GM18498 (cell line): ENCODE measurements at regions not wholly inside any gene's neighbourhood (a gene's known extent, or its start where the extent isn't known, plus 50 kb on each side); places are given as distances from the start of the nearest gene placed in this dataset.

ENCODE experiments used
- ATAC-seq: cut with Tn5 transposase; IDR thresholded peaks from one replicate; pipeline ENCODE4 v1.9.1; 2021; ENCODE audit warnings: mild to moderate bottlenecking, moderate library complexity; ENCODE audit not compliant: unreplicated experiment

DNA sequence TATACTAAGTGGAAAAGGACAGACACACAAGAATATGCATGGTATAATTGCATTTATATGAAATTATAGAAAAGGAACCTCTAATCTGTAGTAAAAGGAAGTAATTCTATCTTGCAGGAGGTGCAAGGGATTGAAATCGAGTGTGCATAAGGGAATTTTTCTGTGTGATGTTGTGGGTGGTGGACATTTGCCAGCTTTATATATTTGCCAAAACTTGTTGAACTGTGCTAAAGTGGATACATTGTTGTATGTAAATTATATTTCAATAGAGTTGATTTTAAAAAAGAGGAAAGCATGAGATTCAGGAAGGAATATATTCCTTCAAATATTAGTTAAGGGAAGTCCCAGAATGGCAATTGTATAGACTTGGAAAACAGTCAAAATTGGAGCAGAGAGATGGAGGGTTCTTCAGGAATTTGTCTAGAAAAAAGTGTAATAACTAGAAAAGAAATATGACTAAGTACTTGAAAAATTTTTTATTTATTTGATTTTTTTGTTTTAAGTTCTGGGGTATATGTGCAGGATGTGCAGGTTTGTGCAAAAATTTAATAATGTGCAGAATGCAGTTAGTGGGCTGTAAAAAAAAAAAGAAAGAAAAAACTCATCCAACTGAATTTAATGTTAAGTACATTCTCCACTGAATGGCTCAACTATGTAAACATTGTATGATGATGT, 96.1 kb downstream of the ARL4A start:
- no peak for ATAC-seq

DNA sequence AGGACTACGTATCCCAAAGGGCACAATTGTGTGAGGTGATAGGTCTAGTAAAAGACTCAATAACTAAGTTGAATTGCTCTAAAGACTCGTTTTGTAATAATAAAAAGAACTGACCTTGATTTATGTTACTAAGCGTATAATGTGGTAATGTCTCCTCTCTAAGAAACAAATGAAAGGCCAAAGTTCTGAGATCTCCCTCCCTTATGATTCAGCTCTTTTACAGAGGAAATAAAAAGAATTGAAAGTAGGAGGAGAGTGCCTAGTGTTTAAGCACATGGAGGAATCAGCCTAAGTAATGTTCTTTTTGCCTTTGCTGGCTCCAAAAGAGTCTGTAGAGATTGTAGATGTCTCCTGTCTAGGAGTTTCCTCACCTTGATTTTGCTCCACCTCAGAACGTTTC, 98.0 kb downstream of the ARL4A start:
- no peak for ATAC-seq

DNA sequence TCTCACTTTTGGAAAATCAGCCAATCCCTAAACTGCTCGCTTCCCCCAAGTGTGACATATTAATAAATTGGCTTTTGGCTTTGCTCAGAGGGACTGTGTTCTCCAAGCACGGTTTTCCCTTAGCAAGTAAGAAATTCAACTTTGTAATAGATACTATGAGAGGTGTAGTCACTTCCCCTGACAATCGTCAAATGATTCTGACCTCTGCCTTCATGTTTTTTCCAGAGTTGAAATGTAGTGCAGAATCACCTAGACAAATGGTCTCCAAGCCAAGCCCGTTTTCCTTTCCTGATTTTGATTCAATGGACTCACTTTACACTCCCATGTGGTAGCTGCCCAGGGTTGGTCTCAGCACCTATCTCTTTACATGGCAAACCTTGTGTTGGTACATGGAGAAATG, 99.1 kb downstream of the ARL4A start:
- no peak for ATAC-seq

DNA sequence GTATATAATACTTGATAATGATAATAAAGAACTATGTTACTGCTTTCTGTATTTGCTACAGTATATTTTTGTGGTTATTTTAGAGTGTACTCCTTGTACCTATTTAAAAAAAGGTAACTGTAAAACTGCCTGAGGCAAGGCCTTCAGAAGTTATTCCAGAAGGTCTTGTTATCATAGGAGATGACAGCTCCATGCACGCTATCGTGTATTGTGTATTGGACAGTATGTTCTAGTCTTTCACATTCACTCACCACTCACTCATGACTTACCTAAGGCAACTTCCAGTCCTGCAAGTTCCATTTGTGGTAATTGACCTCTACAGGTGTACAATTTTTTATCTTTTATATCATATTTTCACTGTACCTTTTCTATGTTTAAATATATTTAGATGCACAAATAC, 100.7 kb downstream of the ARL4A start:
- ATAC-seq = no peak

DNA sequence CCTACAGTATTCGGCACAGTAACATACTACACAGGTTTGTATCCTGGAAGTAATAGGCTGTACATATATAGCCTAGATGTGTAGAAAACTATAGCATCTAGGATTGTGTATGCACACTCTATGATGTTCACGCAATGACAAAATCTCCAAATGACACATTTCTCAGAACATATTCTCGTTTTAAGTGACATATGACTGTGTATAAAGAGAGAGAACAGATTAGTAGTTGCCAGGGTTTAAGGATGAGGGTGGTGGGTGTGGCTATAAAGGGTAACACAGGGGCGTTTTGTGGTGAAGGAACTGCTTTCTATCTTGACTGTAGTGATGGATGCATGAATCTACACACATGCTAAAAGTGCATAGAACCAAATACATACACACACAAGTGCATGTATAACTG, 101.2 kb downstream of the ARL4A start:
- ATAC-seq = no peak

DNA sequence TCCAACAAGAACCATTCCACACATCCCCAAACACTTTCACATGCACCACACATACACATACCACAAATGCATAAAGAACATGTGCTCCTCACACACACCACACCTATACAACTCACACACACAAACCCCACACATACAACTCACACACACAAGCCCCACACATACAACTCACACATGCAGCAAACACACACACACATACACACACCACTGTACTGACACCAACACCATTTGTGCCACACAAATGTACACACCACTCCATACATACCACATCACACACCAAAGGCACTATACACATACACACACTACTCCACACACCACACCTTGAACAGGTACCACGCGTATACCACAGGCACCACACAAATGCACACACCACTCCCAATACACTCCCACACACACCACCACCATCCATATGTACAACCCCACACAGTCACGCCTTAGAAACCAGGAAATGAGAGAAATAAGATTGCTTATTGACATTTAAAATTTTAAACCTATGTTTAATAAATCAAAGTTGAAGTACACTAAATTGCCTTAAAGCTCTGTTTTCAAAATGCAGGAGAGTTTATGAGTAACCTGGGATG, 107.4 kb downstream of the ARL4A start:
- ATAC-seq = no peak

DNA sequence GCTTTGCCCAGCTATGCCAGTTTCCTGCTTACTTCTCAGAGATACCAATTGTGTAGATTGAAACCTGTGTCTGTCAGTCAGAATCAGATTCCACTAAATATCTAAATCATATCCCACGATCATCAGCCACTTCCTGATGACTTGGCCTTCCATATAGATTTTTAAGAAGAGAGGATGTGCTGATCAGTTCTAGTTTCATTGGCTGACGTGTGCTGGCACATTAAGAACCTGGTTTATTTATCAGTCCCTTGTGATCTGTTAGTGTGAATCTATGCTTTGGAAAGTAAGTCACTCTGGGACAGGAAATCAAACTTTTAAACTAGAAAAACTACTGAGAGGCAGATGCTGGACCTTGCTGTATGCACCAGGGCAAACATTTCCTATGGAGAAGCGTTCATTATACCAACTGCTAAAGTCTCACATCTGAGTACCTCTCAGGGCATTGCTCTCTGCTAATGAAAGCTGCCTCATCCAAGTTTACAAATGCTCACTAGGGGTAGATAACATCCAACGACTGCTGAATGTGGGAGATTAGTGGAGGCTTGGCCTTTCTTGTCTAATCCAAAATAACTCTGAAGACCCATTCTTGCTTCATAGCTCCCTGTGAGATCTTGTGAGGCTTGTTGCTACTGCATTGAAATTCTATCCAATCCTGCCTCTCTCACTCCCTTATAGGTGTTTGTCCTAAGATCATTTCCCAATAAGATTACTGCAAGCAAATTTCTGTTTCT, 109.1 kb downstream of the ARL4A start:
- no peak for ATAC-seq

DNA sequence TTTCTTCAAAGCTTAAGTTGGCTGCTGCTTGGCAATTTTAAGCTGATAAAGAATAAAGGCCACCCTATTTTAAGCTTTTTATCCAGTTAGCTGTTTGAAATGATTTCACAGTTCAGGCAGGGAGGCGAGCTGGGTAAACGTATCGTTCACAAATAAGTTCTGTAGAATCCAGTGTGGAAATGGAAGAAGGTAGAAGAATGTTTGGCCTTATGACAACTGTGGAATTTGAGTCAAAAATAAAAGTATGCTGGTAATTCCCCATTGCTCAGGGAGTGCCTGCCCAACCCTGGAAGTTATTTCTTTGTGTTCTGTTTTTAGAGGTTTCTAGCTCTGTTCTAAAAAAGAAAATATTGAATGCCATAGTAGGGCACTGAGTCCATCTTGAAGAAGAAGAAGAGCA, 113.1 kb downstream of the ARL4A start:
- ATAC-seq = no peak

DNA sequence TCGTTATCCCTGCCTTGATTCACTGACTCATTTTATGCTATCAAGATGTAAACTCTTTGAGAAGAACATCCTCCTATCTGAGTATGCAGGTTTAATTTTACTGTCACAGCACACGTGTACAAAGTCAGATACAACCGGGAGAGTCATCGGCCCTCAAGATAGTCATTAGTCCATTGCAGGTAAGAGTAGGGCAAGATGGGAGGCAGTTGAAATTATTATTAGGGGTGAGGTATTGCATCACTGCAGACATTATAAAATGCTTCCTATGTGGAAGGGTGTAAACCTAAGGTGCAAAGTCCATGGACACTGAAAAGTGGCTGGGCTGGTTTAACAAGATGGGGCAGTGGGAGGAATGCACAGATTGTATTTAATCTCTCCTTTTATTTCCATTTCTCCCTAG, 113.7 kb downstream of the ARL4A start:
- no peak for ATAC-seq

DNA sequence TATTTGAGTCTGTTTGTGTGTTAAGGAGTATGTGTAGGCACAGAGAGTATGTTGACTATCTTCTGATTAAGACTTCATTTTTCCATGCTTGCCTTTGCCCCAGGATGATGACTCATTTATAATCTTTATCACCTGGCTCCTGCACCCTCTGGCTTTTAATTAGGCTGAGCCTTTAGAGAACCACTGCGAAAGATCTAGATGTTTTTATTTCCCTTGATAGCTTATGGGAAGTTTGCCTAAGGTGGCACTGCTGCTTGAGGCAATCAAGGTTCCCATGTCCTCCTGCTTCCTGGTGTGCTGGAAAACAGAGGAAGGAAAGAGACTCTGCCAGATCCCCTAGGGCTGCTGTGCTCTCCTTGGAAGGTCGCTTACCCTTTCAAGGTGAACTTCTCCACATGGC, 114.6 kb downstream of the ARL4A start:
- no peak for ATAC-seq

DNA sequence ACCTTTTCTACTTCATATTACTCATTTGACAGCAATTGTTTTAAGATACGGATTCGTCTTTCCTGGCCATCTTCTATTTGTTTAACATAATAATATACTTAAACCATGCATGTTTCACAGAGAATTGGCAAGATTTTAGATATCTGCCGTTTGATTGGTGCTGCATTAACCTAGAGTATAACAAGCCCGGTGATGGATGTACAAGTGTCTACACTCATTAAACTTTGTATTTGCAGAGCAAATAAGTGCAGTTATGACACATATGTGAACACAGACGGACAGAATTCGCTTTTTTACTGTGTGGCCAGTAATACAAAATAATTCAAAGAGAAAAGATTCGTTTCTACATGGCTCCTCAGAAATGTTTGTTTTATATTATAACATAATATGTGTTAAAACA, 116.1 kb downstream of the ARL4A start:
- no peak for ATAC-seq

DNA sequence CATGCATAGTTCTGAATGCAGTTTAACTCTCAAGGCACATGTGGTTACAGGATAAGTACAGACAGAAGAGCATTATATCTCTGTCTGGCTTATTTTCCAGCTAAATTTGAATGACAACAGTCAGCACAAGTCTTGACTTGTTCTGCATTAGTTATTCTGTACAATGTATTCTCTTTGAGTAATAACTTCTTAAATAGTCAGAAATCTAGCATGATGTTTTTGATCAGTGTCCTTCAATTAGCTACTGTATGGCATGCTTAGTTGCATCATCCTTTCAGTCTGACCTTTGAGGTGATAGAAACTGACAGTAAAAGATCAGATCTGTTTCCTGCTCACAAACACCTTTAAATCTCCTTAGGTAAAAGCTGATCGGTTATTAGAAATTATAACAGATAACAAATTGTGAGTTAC, 118.1 kb downstream of the ARL4A start:
- no peak for ATAC-seq

DNA sequence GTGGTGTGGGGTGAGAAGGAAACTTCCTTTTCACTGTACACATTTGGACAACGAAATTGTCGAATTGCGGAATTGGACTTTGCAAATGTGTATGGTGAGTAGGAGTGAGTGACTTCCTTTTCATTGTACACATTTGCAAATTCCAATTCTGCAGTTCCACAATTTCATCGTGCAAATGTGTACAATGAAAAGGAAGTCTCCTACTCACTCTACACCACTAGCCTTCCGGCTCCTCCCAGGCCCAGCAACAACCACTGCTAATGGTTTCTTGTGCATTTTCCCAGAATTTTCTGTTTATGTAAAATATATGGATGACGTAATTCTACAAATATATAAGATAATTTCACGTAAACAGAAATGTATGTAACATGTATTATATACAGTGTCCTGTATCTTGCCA, 118.5 kb downstream of the ARL4A start:
- no peak for ATAC-seq

DNA sequence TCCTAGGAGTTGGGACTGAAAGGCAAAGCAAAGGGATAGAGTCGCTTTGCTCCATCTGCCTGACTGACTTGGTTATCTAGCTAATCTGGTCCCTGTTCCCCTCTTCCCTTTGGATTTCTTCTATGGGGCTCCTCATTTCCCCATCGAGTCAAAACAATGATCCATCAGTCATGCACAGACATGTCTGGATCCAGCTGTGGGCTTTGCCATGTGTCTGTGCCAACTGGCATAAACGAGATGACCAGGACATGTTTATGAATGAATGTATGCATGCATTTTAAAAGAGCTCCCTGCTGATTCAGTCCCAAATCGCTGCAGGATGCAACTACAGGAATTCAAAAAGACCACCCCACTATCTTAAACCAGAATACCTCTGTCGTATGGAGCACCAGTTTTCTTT, 122.0 kb downstream of the ARL4A start:
- ATAC-seq = no peak

DNA sequence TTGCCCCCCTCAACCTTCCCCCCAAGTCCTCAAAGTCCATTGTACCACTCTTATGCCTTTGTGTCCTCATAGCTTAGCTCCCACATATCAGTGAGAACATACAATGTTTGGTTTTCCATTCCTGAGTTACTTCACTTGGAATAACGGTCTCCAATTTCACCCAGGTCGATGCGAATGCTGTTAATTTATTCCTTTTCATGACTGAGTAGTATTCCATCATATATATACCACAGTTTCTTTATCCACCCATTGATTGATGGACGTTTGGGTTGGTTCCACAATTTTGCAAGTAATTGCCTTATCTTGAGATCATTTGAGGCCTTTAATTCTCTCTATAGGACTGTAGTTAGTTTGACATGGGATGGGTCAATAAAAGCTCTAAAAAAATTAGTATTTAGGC, 124.7 kb downstream of the ARL4A start:
- no peak for ATAC-seq

DNA sequence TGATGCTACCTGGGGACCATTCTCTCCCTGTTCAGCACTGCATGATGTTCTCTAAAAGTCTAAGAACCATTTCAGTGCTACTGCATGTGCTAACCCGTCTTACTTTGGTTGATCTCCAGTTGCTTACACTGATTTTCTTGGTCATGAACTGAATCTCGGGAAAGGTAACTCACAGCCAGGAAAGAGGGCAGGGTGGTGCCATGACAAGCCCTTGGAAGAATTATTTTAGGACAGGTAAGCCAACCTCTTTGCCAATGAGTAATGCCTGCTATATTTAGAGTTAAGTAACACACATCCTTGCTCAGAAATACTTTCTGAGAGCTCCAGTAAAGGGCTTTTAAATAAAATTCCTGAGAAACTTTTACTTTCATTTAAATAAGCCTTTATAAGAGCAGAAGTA, 126.7 kb downstream of the ARL4A start:
- ATAC-seq = no peak

DNA sequence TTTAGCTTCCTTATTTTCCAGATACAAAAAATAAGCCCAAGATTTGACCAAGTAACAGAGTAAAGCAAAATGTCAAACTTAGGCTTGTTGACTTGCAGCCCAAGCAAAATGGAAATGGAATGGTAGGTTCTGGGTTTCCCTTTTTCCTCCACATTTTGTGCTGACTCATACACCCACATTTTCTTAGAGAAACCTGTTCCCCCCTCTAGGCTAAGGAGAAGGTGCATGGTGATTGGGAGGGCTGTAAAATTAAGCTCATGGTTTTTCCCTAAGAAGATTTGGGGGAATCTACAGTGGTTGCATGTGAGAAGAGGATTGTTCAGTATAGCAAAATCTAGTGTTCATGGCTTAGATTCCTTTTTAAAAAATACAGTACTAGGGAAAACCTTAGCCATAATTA, 127.4 kb downstream of the ARL4A start:
- ATAC-seq = no peak

DNA sequence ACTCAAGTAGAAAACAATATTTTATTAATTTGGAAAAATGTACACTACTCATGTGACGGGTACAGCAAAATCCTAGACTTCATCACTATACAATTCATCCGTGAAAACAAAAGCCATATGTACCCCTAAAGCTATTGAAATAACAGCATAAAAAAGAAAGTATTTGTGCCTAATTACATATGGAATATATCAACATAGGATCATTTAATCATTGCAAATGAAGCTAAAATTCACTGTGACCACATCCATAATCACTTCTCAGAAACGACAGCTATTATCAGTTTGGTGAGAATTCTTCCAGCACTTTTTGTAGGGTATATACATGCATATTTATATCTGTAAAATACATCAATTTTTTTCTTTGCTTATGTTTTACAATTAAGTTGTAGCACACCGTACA, 128.0 kb downstream of the ARL4A start:
- ATAC-seq = no peak

DNA sequence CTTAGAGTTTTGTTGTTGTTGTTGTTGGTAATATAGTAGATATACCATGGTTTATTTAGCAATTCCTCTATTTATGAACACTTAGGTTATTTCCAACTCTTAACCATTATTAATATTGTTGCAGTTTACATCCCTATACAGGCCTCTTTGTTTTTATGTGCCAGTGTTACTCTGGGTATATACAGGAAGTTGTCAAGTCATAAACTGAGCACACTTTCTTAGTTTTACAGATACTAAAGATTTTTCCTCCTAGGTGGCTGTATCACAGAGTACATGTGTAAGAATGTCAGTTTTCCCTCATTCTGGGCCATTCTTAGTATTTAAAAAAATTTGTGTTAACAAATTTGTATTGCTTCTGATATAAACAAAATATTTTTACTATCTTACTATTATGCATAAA, 128.4 kb downstream of the ARL4A start:
- no peak for ATAC-seq

DNA sequence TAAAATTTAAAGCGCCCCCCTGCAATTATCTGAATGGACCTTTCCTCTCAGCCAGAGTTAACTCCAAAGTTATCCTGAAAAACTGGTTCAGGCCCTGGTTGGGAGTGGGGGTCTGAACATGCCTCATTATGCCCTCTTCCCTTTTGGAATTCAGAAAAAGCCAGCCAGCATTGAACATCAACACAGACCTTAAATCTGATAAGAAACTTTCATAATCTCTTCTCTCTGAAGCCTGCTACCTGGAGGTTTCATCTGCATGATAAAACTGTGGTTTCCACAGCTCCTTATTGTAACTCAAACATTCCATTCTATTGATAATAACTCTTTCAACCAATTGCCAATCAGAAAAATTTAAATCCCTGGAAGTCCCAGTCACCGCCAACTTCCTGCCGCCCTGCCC, 133.3 kb downstream of the ARL4A start:
- no peak for ATAC-seq

DNA sequence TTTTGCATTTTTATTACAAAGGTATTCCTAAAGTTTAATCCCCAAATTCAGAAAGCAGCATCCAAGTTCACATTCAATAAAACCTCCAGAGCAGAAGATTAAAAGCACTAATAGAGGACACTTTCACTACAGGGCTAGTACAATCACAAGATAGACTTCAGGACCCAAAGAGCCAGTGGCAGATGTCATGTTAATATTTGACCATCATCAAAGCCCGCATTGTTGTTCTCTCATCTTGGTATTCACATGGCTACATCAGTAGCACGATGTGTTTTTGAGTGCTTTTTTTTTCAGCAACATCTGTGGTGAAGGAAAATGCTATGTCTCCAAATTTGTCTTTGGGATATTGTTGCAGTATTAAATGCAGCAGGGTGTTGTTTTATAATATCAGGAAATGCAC, 134.3 kb downstream of the ARL4A start:
- no peak for ATAC-seq

DNA sequence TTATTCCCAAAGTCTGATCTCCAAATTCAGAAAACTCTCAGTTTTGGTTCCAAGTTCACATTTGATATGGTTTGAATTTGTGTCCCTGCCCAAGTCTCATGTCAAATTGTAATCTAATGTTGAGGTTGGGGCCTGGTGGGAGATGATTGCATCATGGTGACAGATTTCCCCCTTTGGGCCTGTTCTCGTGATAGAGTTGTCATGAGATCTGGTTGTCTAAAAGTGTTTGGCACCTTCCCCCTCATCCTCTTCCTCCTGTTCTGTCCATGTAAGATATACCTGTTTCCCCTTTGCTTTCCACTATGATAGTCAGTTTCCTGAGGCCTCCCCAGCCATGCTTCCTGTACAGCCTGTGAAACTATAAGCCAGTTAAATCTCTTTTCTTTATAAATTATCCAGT, 138.6 kb downstream of the ARL4A start:
- ATAC-seq = no peak
